Liver (tissue), 8 donors: ENCODE measurements at regions not wholly inside any gene's neighbourhood (a gene's known extent, or its start where the extent isn't known, plus 50 kb on each side); places are given as distances from the start of the nearest gene placed in this dataset.

ENCODE experiments used
- DNase-seq: peaks from one replicate; pipeline ENCODE4 v3.0.0-alpha.2; 2017; ENCODE audit warnings: low spot score
- H3K27ac ChIP-seq, 2 donors: one replicate each; pipeline ENCODE4 v1.7.0; 2013; ENCODE audit warnings: inconsistent platforms in 2 of 2, low read length in 2 of 2, control low read depth in 1 of 2, low read depth in 1 of 2, mild to moderate bottlenecking in 1 of 2
- H3K27me3 ChIP-seq, 4 donors: one replicate each; pipeline versions ENCODE4 v1.6.1 to v1.7.0; 2013; ENCODE audit warnings: low read length in 3 of 4, inconsistent platforms in 1 of 4, mild to moderate bottlenecking in 1 of 4, moderate library complexity in 1 of 4; ENCODE audit not compliant: control insufficient read depth in 4 of 4, insufficient read depth in 4 of 4
- H3K36me3 ChIP-seq, 4 donors: one replicate each; pipeline versions ENCODE4 v1.6.1 to v1.7.0; 2013; ENCODE audit warnings: low read length in 3 of 4, mild to moderate bottlenecking in 3 of 4, low read depth in 1 of 4, moderate library complexity in 1 of 4; ENCODE audit not compliant: control insufficient read depth in 4 of 4, insufficient read depth in 3 of 4
- H3K4me1 ChIP-seq, 4 donors: one replicate each; pipeline versions ENCODE4 v1.6.1 to v1.7.0; 2013; ENCODE audit warnings: low read length in 3 of 4, mild to moderate bottlenecking in 3 of 4, moderate library complexity in 1 of 4; ENCODE audit not compliant: control insufficient read depth in 4 of 4, insufficient read depth in 4 of 4
- H3K4me3 ChIP-seq, 3 donors: one replicate each; pipeline versions ENCODE4 v1.6.1 to v1.7.0; 2013; ENCODE audit warnings: low read length in 3 of 3, control low read depth in 1 of 3, low read depth in 1 of 3, mild to moderate bottlenecking in 1 of 3
- H3K9ac ChIP-seq, 2 donors: one replicate each; pipeline ENCODE4 v1.7.0; 2013; ENCODE audit warnings: low read length in 2 of 2, mild to moderate bottlenecking in 2 of 2, moderate library complexity in 2 of 2, control low read depth in 1 of 2, low read depth in 1 of 2
- H3K9me3 ChIP-seq, 4 donors: one replicate each; pipeline versions ENCODE4 v1.6.1 to v1.7.0; 2013; ENCODE audit warnings: low read length in 3 of 4; ENCODE audit not compliant: control insufficient read depth in 4 of 4
- EGR1 ChIP-seq, 2 donors: IDR thresholded peaks; 2 replicates each; pipeline ENCODE4 v1.6.1; 2016 to 2018; ENCODE audit warnings: antibody characterized with exemption in 2 of 2, low read depth in 2 of 2
- FOXA2 ChIP-seq: IDR thresholded peaks from 2 replicates; pipeline ENCODE4 v1.6.1; 2016; ENCODE audit warnings: antibody characterized with exemption
- HNF4A ChIP-seq, 2 donors: conservative IDR thresholded peaks; 2 replicates each; pipeline ENCODE4 v1.6.1; 2016; ENCODE audit warnings: antibody characterized with exemption in 2 of 2, mild to moderate bottlenecking in 2 of 2
- JUND ChIP-seq, 2 donors: IDR thresholded peaks; 2 replicates each; pipeline ENCODE4 v1.6.1; 2016; ENCODE audit warnings: antibody characterized with exemption in 2 of 2
- NR2F2 ChIP-seq: IDR thresholded peaks from 2 replicates; pipeline ENCODE4 v1.6.1; 2016; ENCODE audit warnings: antibody characterized with exemption
- RAD21 ChIP-seq, 2 donors: IDR thresholded peaks; 2 replicates each; pipeline ENCODE4 v1.6.1; 2016; ENCODE audit warnings: antibody characterized with exemption in 2 of 2, mild to moderate bottlenecking in 2 of 2
- RXRA ChIP-seq, 2 donors: IDR thresholded peaks; 2 replicates each; pipeline ENCODE4 v1.6.1; 2017 to 2018; ENCODE audit warnings: antibody characterized with exemption in 2 of 2, mild to moderate bottlenecking in 1 of 2
- SP1 ChIP-seq: IDR thresholded peaks from 2 replicates; pipeline ENCODE4 v1.6.1; 2018; ENCODE audit warnings: antibody characterized with exemption, mild to moderate bottlenecking
- TAF1 ChIP-seq: conservative IDR thresholded peaks from 2 replicates; pipeline ENCODE4 v1.6.1; 2016; ENCODE audit warnings: antibody characterized with exemption, mild to moderate bottlenecking
- YY1 ChIP-seq: IDR thresholded peaks from 2 replicates; pipeline ENCODE4 v1.6.1; 2016; ENCODE audit warnings: antibody characterized with exemption, mild to moderate bottlenecking
- WGBS: extraction: QIAGEN DNeasy Blood & Tissue Kit; methylation state at CpG from one replicate; pipeline ENCODE4 v1.1.7; 2013; 5-methylcytosine and 5-hydroxymethylcytosine counted together
- TF ChIP-seq, protein P1 (sequence below): IDR thresholded peaks from 2 replicates; pipeline ENCODE4 v1.6.1; 2016; ENCODE audit warnings: antibody characterized with exemption
- TF ChIP-seq, protein P2 (sequence below): IDR thresholded peaks from 2 replicates; pipeline ENCODE4 v1.6.1; 2016; ENCODE audit warnings: antibody characterized with exemption
- TF ChIP-seq, protein P3 (sequence below): IDR thresholded peaks from 2 replicates; pipeline ENCODE4 v1.6.1; 2016; ENCODE audit warnings: antibody characterized with exemption, mild to moderate bottlenecking
- TF ChIP-seq, protein P4 (sequence below): IDR thresholded peaks from 2 replicates; pipeline ENCODE4 v1.6.1; 2016; ENCODE audit warnings: antibody characterized with exemption
- TF ChIP-seq, protein P5 (sequence below): fragments of 150-350 bp; IDR thresholded peaks from 2 replicates; pipeline ENCODE4 v1.5.1; 2017; ENCODE audit warnings: improper control_type of control experiment, low read depth, low read length; ENCODE audit not compliant: missing input control
- donor health status: healthy.
- donor health status: healthy.
- donor health status: healthy.
- donor health status: healthy.
- donor health status: healthy.

DNA sequence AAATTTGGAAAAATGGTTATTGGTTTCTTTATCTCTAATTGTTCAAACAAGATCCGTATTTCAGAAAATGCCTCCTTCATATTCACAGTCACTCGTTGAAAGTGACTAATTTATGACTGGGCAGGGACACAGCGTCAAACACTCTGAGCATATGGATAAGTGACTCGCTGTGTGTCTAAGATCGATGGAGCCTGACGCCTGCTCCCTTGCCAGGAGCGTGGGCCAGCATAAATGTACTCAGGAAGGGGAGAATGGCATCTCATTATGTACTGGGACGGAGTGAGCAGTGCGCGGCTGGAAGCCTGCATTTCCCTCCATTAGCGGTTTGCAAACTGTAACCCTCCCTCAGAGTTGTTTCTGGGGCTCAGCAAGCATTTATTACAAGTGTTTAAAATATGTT lies 79.8 kb upstream of the CAST start:
- Histone ChIP-seq H3K27me3 (no peaks in the 10 kb centered on the region), H3K4me3 (no peak overlapping the region), H3K36me3 (no peaks in the 10 kb centered on the region), H3K27ac (no peak overlapping the region), H3K4me1 (no peaks in the 10 kb centered on the region), H3K9ac (no peak overlapping the region), H3K9me3 (no peaks in the 10 kb centered on the region)
- no peak for TF ChIP-seq NR2F2
- TF ChIP-seq RAD21 (IDR thresholded peaks at IDR 0.05), result no peak
- TF ChIP-seq RXRA (IDR thresholded peaks at IDR 0.05), result no peak
- no peak for TF ChIP-seq JUND (IDR thresholded peaks at IDR 0.05)
- TF ChIP-seq, protein P1, sequence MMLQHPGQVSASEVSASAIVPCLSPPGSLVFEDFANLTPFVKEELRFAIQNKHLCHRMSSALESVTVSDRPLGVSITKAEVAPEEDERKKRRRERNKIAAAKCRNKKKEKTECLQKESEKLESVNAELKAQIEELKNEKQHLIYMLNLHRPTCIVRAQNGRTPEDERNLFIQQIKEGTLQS, result no peak
- TF ChIP-seq, protein P2, sequence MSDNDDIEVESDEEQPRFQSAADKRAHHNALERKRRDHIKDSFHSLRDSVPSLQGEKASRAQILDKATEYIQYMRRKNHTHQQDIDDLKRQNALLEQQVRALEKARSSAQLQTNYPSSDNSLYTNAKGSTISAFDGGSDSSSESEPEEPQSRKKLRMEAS, result no peak
- no peak for TF ChIP-seq YY1
- TF ChIP-seq, protein P3, sequence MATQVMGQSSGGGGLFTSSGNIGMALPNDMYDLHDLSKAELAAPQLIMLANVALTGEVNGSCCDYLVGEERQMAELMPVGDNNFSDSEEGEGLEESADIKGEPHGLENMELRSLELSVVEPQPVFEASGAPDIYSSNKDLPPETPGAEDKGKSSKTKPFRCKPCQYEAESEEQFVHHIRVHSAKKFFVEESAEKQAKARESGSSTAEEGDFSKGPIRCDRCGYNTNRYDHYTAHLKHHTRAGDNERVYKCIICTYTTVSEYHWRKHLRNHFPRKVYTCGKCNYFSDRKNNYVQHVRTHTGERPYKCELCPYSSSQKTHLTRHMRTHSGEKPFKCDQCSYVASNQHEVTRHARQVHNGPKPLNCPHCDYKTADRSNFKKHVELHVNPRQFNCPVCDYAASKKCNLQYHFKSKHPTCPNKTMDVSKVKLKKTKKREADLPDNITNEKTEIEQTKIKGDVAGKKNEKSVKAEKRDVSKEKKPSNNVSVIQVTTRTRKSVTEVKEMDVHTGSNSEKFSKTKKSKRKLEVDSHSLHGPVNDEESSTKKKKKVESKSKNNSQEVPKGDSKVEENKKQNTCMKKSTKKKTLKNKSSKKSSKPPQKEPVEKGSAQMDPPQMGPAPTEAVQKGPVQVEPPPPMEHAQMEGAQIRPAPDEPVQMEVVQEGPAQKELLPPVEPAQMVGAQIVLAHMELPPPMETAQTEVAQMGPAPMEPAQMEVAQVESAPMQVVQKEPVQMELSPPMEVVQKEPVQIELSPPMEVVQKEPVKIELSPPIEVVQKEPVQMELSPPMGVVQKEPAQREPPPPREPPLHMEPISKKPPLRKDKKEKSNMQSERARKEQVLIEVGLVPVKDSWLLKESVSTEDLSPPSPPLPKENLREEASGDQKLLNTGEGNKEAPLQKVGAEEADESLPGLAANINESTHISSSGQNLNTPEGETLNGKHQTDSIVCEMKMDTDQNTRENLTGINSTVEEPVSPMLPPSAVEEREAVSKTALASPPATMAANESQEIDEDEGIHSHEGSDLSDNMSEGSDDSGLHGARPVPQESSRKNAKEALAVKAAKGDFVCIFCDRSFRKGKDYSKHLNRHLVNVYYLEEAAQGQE, result no peak
- TF ChIP-seq, protein P4, sequence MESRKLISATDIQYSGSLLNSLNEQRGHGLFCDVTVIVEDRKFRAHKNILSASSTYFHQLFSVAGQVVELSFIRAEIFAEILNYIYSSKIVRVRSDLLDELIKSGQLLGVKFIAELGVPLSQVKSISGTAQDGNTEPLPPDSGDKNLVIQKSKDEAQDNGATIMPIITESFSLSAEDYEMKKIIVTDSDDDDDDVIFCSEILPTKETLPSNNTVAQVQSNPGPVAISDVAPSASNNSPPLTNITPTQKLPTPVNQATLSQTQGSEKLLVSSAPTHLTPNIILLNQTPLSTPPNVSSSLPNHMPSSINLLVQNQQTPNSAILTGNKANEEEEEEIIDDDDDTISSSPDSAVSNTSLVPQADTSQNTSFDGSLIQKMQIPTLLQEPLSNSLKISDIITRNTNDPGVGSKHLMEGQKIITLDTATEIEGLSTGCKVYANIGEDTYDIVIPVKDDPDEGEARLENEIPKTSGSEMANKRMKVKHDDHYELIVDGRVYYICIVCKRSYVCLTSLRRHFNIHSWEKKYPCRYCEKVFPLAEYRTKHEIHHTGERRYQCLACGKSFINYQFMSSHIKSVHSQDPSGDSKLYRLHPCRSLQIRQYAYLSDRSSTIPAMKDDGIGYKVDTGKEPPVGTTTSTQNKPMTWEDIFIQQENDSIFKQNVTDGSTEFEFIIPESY, result no peak
- TF ChIP-seq EGR1 (IDR thresholded peaks at IDR 0.05; ENCODE audit: low read depth in 2 of 2), result no peak
- TF ChIP-seq, protein P5, sequence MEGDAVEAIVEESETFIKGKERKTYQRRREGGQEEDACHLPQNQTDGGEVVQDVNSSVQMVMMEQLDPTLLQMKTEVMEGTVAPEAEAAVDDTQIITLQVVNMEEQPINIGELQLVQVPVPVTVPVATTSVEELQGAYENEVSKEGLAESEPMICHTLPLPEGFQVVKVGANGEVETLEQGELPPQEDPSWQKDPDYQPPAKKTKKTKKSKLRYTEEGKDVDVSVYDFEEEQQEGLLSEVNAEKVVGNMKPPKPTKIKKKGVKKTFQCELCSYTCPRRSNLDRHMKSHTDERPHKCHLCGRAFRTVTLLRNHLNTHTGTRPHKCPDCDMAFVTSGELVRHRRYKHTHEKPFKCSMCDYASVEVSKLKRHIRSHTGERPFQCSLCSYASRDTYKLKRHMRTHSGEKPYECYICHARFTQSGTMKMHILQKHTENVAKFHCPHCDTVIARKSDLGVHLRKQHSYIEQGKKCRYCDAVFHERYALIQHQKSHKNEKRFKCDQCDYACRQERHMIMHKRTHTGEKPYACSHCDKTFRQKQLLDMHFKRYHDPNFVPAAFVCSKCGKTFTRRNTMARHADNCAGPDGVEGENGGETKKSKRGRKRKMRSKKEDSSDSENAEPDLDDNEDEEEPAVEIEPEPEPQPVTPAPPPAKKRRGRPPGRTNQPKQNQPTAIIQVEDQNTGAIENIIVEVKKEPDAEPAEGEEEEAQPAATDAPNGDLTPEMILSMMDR, result no peak
- TF ChIP-seq HNF4A (conservative IDR thresholded peaks at IDR 0.05), result no peak
- no peak for TF ChIP-seq TAF1
- no peak for TF ChIP-seq SP1
- 90% methylated on average over 11 of the region's 11 CpGs for WGBS
- no peak for DNase-seq

DNA sequence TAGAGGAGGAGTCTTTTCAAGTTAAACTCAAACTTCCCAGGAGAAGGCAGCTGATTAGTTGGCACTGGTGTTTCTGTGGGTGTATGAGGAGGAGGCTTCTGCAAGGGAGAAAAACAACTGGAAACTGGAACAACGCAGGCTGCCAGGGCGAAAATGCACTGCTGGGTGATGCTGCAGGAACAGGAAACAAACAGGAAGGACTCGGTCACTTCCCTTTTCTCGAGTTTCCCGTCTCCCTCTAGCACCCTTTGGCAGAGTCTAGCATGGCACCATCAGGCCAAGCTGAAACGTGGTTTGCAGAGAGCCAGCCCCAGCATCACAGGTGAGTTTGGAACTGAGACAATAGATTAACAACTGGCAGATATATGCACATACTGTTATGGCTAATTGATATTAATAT lies 77.5 kb upstream of the CAST start:
- no peak for DNase-seq
- Histone ChIP-seq H3K27ac (no peak overlapping the region), H3K4me1 (no peaks in the 10 kb centered on the region), H3K36me3 (no peaks in the 10 kb centered on the region), H3K4me3 (no peak overlapping the region), H3K9me3 (no peaks in the 10 kb centered on the region), H3K27me3 (no peaks in the 10 kb centered on the region), H3K9ac (no peak overlapping the region)
- WGBS, result 76% methylated on average over 6 of the region's 6 CpGs
- no peak for TF ChIP-seq SP1
- no peak for TF ChIP-seq FOXA2
- no peak for TF ChIP-seq NR2F2
- TF ChIP-seq YY1, result no peak
- TF ChIP-seq, protein P3, result no peak
- TF ChIP-seq, protein P1, result no peak
- TF ChIP-seq, protein P5, result no peak
- no peak for TF ChIP-seq TAF1
- no peak for TF ChIP-seq EGR1 (IDR thresholded peaks at IDR 0.05; ENCODE audit: low read depth in 2 of 2)
- TF ChIP-seq RAD21 (IDR thresholded peaks at IDR 0.05), result no peak
